Natural killer cell (primary cell): ENCODE measurements at regions not wholly inside any gene's neighbourhood (a gene's known extent, or its start where the extent isn't known, plus 50 kb on each side); places are given as distances from the start of the nearest gene placed in this dataset.

ENCODE experiments used
- ATAC-seq, 3 donors: fragments of 150-1000 bp in 2 of 3; fragments of 200-7000 bp in 1 of 3; cut with Tn5 transposase; 1 replicate in 1 of 3; 2 replicates in 2 of 3; pipeline ENCODE4 v1.10.0; 2021; ENCODE audit warnings: mild to moderate bottlenecking in 2 of 3, moderate library complexity in 2 of 3
- DNase-seq, 2 donors: peaks; one replicate each; pipeline versions ENCODE4 v3.0.0 to v3.0.0-alpha.2; 2013 to 2021; ENCODE audit warnings: mixed read lengths in 1 of 2
- H3K27ac ChIP-seq: one replicate; pipeline ENCODE4 v1.5.1; 2013; ENCODE audit warnings: mild to moderate bottlenecking, low read length
- H3K27me3 ChIP-seq: one replicate; pipeline ENCODE4 v1.6.1; 2013; ENCODE audit warnings: low read length; ENCODE audit not compliant: control insufficient read depth, insufficient read depth
- H3K36me3 ChIP-seq: one replicate; pipeline ENCODE4 v1.6.1; 2013; ENCODE audit warnings: low read length; ENCODE audit not compliant: control insufficient read depth, insufficient read depth
- H3K4me1 ChIP-seq: one replicate; pipeline ENCODE4 v1.6.1; 2013; ENCODE audit warnings: low read length; ENCODE audit not compliant: control insufficient read depth, insufficient read depth
- H3K4me3 ChIP-seq: one replicate; pipeline ENCODE4 v1.5.1; 2013; ENCODE audit warnings: low read length
- H3K9me3 ChIP-seq: one replicate; pipeline ENCODE4 v1.6.1; 2013; ENCODE audit warnings: low read length; ENCODE audit not compliant: control insufficient read depth, insufficient read depth
- H3K27ac Mint-ChIP-seq, 2 donors: one replicate each; pipeline ENCODE4 v1.8.0; 2022; ENCODE audit warnings: mild to moderate bottlenecking in 2 of 2, mixed read lengths in 2 of 2, moderate library complexity in 1 of 2
- H3K27me3 Mint-ChIP-seq, 2 donors: one replicate each; pipeline ENCODE4 v1.8.0; 2022; ENCODE audit warnings: low read depth in 2 of 2, mixed read lengths in 2 of 2
- H3K36me3 Mint-ChIP-seq: one replicate; pipeline ENCODE4 v1.8.0; 2022; ENCODE audit warnings: mixed read lengths
- H3K4me1 Mint-ChIP-seq, 2 donors: one replicate each; pipeline ENCODE4 v1.8.0; 2022; ENCODE audit warnings: mixed read lengths in 2 of 2
- H3K4me3 Mint-ChIP-seq: one replicate; pipeline ENCODE4 v1.8.0; 2022; ENCODE audit warnings: mild to moderate bottlenecking, moderate library complexity, mixed read lengths
- H3K9me3 Mint-ChIP-seq, 2 donors: one replicate each; pipeline ENCODE4 v1.8.0; 2022; ENCODE audit warnings: mixed read lengths in 2 of 2
- WGBS: methylation state at CpG from one replicate; pipeline ENCODE4 v1.1.7; 2013; ENCODE audit warnings: missing lambda C conversion rate; ENCODE audit not compliant: insufficient coverage; 5-methylcytosine and 5-hydroxymethylcytosine counted together
- intact Hi-C: fragments of 100-400 bp; cut with micrococcal nuclease; formaldehyde crosslinking; loops from one replicate; pipeline ENCODE4 v1.14.2; 2022
- TF ChIP-seq, protein P1 (sequence below): fragments of 200-600 bp; IDR thresholded peaks from one replicate; pipeline ENCODE4 v1.8.0; 2022; ENCODE audit warnings: antibody characterized with exemption

- Histone ChIP-seq H3K27ac (no peak overlapping the region), H3K4me3 (no peak overlapping the region), H3K36me3 (no peaks in the 10 kb centered on the region), H3K4me1 (no peaks in the 10 kb centered on the region), H3K27me3 (no peaks in the 10 kb centered on the region), H3K9me3 (no peaks in the 10 kb centered on the region)
- Mint-ChIP-seq H3K27ac (no peak overlapping the region), H3K36me3 (no peaks in the 10 kb centered on the region), H3K9me3 (peaks cover 2% of the 10 kb centered on the region in 2 donors), H3K27me3 (no peaks in the 10 kb centered on the region), H3K4me3 (no peak overlapping the region), H3K4me1 (no peaks in the 10 kb centered on the region)
- no peak for ATAC-seq
- 90% methylated on average over 2 of the region's 5 CpGs for WGBS
- no peak for DNase-seq
- TF ChIP-seq, protein P1, sequence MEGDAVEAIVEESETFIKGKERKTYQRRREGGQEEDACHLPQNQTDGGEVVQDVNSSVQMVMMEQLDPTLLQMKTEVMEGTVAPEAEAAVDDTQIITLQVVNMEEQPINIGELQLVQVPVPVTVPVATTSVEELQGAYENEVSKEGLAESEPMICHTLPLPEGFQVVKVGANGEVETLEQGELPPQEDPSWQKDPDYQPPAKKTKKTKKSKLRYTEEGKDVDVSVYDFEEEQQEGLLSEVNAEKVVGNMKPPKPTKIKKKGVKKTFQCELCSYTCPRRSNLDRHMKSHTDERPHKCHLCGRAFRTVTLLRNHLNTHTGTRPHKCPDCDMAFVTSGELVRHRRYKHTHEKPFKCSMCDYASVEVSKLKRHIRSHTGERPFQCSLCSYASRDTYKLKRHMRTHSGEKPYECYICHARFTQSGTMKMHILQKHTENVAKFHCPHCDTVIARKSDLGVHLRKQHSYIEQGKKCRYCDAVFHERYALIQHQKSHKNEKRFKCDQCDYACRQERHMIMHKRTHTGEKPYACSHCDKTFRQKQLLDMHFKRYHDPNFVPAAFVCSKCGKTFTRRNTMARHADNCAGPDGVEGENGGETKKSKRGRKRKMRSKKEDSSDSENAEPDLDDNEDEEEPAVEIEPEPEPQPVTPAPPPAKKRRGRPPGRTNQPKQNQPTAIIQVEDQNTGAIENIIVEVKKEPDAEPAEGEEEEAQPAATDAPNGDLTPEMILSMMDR: no peak
- intact Hi-C loops: no loop called here
These were observed 610.9 kb upstream of the MAN1A1 start for GRCh38 chr6:119960456-119960855.

DNA sequence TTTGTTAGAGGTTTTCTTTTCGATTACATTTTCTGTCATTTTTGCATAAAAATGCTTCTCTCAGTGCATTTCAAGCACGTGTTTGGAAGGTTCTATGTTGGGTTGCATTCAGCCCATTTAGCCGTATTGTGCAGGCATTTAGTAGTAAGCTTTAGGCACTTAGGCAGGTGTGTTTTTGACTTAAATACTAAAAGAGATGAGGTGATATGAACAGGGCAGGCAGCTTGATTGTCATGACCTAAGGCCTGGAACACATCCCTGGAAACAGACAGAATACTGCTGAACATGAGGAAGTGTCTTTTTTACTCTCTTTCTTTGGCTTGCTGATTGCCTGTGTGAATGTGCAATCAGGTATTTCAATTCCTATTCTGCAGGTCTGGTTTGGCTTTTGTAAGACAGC is 610.5 kb upstream of the MAN1A1 start:
- no peaks in the 10 kb centered on the region for H3K4me1 Mint-ChIP-seq
- WGBS: 84% methylated on average over 3 of the region's 3 CpGs
- no peak for ATAC-seq

GRCh38 chr6:119957195-119957594 is 607.6 kb upstream of the MAN1A1 start:
- WGBS: 94% methylated on average over 2 of the region's 3 CpGs
- H3K27me3 ChIP-seq: no peaks in the 10 kb centered on the region
- H3K9me3 ChIP-seq: no peaks in the 10 kb centered on the region
- H3K4me1 ChIP-seq: no peaks in the 10 kb centered on the region
- H3K4me3 ChIP-seq: no peak overlapping the region
- H3K4me3 Mint-ChIP-seq: no peak overlapping the region
- no peaks in the 10 kb centered on the region for H3K36me3 ChIP-seq
- intact Hi-C loops: no loop called here
- no peaks in the 10 kb centered on the region for H3K27me3 Mint-ChIP-seq
- ATAC-seq: no peak
- peaks cover 2 to 3% of the 10 kb centered on the region in 2 donors for H3K9me3 Mint-ChIP-seq
- H3K27ac ChIP-seq: no peak overlapping the region
- TF ChIP-seq, protein P1: no peak
- no peak for DNase-seq
- H3K36me3 Mint-ChIP-seq: peaks cover 6% of the 10 kb centered on the region
- no peak overlapping the region for H3K27ac Mint-ChIP-seq
- H3K4me1 Mint-ChIP-seq: no peaks in the 10 kb centered on the region

More for the DNA sequence above, 610.5 kb upstream of the MAN1A1 start:
- no peaks in the 10 kb centered on the region for H3K27me3 ChIP-seq
- H3K9me3 ChIP-seq: no peaks in the 10 kb centered on the region
- Mint-ChIP-seq H3K27ac (no peak overlapping the region), H3K9me3 (peaks cover 0 to 2% of the 10 kb centered on the region in 2 donors), H3K36me3 (no peaks in the 10 kb centered on the region), H3K4me3 (no peak overlapping the region), H3K27me3 (no peaks in the 10 kb centered on the region)
- TF ChIP-seq, protein P1: no peak
- no peaks in the 10 kb centered on the region for H3K36me3 ChIP-seq
- H3K4me3 ChIP-seq: no peak overlapping the region
- intact Hi-C loops: no loop called here
- no peaks in the 10 kb centered on the region for H3K4me1 ChIP-seq
- DNase-seq: no peak
- no peak overlapping the region for H3K27ac ChIP-seq

- H3K27ac Mint-ChIP-seq: no peak overlapping the region
- Histone ChIP-seq H3K27ac (no peak overlapping the region), H3K9me3 (peaks cover 4% of the 10 kb centered on the region), H3K36me3 (no peaks in the 10 kb centered on the region), H3K4me1 (no peaks in the 10 kb centered on the region), H3K27me3 (no peaks in the 10 kb centered on the region), H3K4me3 (no peak overlapping the region)
- peaks cover 2 to 4% of the 10 kb centered on the region in 2 donors for H3K9me3 Mint-ChIP-seq
- DNase-seq: no peak
- ATAC-seq: no peak
- no peaks in the 10 kb centered on the region for H3K27me3 Mint-ChIP-seq
- no peaks in the 10 kb centered on the region for H3K4me1 Mint-ChIP-seq
- peaks cover 6% of the 10 kb centered on the region for H3K36me3 Mint-ChIP-seq
- intact Hi-C loops: no loop called here
- TF ChIP-seq, protein P1: no peak
- 100% methylated on average over 1 of the region's 3 CpGs for WGBS
- H3K4me3 Mint-ChIP-seq: no peak overlapping the region
These were observed 603.1 kb upstream of the MAN1A1 start for GRCh38 chr6:119952696-119953095.
